ENCODE measurements at regions not wholly inside any gene's neighbourhood (a gene's known extent, or its start where the extent isn't known, plus 50 kb on each side); places are given as distances from the start of the nearest gene placed in this dataset.
"Not testable (repeated sequence)": the region's sequence is repeated elsewhere in the genome, so short reads cannot be mapped to it uniquely, and the experiment has no call there.

GRCh38 chr6:148602136-148602535, 144.7 kb upstream of the UST start:
- DNase-seq: no peak

GRCh38 chr6:148608199-148608951, 138.5 kb upstream of the UST start:
- DNase-seq: peak; percentile 32

- DNase-seq: peak; percentile 60
These were observed 135.6 kb upstream of the UST start for GRCh38 chr6:148611213-148611612.

GRCh38 chr6:148612043-148612442, 134.8 kb upstream of the UST start:
- DNase-seq: no peak

- DNase-seq: no peak
These were observed 132.2 kb upstream of the UST start for GRCh38 chr6:148614602-148615001.

- DNase-seq: no peak
These were observed 130.0 kb upstream of the UST start for GRCh38 chr6:148616841-148617240.

DNA sequence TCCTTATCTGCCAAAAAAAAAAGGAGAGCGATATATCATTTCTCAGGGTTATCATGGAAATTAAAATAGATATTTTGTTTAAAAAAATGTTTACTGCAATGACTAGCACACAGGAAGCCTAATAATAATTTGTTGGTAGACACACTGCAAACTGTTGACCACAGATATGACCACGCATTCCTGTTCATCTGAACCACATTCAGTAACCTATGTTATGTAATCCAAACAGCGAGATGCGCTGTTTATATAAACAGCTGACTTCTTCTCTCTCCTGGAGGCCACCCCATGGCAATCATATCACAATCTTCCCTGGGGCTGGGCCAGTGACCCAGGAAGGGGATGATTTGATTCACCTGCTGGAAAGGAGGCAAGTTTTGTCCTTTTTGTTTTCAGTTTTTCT, 129.3 kb upstream of the UST start:
- peak; percentile 46 for DNase-seq

DNA sequence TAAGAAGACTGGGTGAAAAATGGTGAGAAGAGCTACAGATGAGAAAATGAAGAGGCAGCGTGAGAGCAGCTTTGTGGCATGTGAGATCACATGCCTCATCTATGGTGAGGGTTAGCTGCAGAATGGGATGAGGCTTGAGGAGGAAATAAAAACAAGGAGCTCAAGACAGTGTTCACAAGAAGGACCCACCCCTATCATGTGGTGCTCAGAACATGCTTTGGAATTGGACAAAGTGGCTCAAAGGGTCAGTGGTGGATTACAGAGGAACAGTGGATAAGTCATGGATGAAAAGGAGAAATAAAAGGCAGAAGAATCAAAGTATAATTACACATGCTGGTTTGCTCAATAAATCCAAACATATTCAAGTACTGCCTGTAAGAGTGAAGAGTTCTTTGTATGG, 126.9 kb upstream of the UST start:
- no peak for DNase-seq

GRCh38 chr6:148620579-148621298, 126.1 kb upstream of the UST start:
- peak; percentile 46 for DNase-seq

- DNase-seq: no peak
These were observed 121.2 kb upstream of the UST start for GRCh38 chr6:148625609-148626008.

DNA sequence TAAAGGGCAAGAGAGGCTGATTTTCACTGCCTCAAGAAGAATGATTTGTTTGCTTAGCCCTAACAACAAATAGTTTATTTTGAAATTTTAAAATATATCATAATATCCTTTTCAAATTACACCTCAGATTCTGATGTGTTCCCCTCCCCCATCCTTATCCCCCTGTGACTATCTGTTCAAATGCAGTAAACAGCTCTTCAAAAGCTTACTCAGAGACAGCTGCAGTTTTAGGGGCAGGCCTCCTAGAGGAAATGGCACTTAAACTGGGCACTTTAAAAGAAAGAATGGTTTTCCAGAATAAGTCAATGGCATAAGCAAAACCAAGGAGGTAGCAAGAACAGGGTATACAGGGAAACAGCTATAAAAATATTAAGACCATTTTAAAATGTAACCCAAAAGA, 118.6 kb upstream of the UST start:
- no peak for DNase-seq

DNA sequence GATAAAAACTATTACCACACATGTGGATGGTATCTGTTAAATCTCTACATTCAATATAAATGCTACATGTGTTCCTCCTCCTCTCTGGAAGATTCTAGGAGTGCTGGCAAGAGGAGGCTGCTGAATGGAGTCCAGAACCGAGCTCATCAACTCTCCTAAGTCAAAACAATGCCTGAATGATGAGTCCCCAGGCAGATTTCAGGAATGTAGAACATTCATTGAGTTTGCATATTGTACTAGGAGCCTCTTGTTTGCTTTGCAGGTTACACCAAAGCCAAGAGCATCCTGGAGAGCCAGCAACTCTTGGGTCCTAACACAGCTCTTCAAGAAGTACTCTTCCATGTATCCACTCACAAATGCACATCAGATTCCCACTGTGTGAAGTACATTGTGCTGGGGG, 117.6 kb upstream of the UST start:
- DNase-seq: no peak

DNA sequence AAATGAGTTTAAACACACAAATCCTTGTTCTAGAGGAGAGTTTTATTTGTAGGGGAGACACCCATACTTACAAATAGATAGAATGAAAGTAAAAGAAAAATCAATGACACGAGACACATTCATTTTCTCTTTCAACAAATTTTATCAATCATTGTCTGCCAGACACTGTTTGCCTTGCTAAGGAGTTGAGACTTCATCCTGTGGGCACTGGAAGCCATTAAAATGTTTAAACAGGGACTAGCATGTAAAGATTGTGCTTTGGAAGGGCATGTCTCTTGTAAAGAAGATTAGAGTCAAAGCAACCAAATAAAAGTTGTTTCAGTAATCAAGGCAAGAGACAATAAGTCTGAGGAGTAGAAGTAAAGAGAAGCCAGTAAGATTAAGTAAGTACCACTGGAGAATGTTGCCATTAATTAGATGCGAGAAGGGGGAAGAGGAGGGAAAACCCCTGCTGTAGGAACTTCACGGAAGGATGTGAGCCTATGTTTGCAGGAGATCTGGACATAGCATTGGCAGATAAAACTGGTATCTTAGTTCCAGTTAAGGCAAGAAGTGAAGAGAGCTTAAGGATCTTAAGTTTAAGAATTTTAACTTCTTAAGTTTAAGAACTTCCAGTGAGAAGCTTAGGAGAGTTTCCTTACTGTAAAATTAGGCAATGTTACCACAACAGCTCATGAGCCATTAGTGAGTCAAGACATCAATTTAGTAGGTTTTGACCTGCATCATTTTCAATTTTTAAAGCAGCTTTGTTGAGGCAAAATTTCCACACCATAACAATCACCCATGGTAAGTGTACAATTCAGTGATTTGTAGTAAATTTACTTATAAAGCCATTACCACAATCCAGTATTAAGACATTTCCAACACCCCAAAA, 117.0 kb upstream of the UST start:
- DNase-seq: peak; percentile 77

DNA sequence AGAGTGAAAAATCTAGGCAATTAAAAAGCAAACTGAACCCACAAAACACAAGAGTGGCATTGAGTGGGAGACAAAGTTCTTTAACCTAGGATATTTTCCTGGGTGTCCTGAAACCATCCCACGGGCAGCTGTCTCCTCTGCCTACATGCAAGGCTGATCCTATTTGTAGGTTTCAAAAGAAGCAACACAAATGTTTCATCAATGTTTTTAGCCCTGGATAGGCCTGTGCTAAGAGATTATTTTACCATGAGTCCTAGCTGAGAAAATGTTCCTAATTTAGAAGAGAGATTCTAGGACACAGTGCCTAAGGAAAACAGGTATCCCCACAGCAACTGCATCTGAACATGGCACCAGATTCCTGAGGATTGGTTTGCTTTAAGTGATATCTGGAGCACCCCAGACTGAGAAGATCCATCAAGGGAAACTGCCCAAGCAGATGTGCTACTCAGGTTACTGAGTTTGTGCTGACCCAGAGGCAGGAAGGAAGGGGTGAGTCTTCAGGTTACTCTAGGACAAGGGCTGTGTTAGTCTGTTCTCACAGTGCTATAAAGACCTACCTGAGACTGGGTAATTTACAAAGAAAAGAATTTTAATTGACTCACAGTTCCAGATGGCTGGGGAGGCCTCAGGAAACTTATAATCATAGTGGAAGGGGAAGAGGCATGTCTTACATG, 111.6 kb upstream of the UST start:
- DNase-seq: no peak

GRCh38 chr6:148641836-148642235, 105.0 kb upstream of the UST start:
- not testable (repeated sequence) for DNase-seq

- peak; percentile 4 for DNase-seq
These were observed 103.6 kb upstream of the UST start for GRCh38 chr6:148643208-148643607.

DNA sequence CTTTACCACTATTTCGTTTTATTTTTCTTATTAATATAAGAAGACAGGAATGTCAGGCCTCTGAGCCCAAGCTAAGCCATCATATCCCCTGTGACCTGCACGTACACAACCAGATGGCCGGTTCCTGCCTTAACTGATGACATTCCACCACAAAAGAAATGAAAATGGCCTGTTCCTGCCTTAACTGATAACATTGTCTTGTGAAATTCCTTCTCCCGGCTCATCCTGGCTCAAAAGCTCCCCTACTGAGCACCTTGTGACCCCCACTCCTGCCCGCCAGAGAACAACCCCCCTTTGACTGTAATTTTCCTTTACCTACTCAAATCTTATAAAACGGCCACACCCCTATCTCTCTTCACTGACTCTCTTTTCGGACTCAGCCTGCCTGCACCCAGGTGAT, 101.8 kb upstream of the UST start:
- not testable (repeated sequence) for DNase-seq

DNA sequence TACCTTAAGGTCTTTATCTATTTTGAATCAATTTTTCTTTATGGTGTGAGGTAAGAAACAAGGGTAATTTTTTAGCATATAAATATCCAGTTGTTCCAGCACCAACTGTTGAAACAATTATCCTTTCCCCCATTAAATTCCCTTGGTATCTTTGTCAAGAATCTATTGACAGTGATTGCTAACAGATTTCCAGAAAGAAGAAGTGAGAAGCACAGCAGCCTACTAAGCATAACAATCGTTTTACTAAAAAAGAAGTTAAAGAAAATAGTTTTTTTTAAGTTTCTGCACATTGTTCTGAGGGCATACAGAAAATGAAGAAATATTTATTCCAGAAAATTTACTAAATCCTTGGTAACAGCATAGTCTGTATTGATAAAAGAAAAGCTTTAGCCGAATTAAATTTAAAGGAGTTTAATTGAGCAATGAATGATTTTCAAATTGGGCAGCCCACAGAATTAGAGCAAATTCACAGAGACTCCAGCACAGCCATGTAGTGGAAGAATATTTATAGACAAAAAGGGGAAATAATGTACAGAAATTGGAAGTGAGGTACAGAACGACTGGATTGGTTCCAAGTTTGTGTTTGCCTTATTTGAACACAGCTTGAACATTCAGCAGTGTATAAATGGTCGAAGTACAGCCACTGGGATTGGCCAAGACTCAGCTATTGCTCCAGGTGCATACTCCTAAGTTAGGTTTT, 97.9 kb upstream of the UST start:
- peak; percentile 13 for DNase-seq

DNA sequence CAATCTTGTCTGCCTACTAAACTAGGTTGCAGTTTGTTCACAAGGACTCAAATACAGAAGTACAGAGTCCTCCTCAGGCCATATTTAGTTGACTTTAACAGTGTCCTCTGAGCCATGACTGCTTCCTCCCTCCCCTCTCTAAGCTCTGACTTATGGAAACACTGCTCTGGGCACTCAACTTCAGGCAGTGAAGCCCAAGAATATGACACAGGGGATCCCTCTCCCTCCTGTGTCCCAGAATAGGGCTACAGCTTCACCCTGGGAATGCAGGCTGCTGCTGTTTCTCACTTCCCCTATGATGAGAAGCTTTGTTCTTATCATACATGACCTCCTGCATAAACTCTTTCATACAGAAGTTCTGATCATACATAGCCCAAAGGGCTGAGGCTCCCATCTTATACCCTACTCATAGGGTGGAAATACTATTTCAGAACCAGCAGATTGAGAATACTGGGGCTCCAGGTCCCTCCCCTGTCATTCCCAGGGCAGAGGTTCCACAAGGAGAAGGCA, 97.3 kb upstream of the UST start:
- peak; percentile 2 for DNase-seq

GRCh38 chr6:148650941-148651505, 95.8 kb upstream of the UST start:
- no peak for DNase-seq

DNA sequence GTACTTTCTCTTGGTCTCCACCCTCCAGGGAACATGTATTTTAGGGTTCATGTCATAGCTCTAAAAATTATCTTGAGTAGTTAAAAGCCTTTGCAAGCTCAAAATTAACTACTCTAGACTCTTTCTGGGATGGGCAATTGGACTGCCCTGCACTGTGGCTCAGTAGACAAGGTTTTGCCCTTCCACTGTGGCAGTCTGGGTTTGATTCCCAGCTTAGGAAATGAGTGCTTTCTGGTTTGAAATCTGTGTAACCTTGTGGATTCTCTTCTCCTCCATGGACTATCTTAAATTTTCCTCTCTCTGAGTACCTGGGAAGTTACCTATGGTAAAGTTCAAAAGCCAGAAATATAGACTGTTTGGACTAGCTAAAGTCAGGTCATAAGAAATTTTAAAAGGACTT, 94.6 kb upstream of the UST start:
- no peak for DNase-seq

All from inflammatory macrophage treated with lipopolysaccharide for 4 hours (primary cell).